WTC11 (cell line): ENCODE measurements at regions not wholly inside any gene's neighbourhood (a gene's known extent, or its start where the extent isn't known, plus 50 kb on each side); places are given as distances from the start of the nearest gene placed in this dataset.

ENCODE experiments used
- ATAC-seq: fragments of 200-7000 bp; cut with Tn5 transposase; 2 replicates; pipeline ENCODE4 v1.10.0; 2021; ENCODE audit warnings: mild to moderate bottlenecking, moderate library complexity
- CTCF ChIA-PET: fragments of 300-600 bp; sonication (Branson Sonifier 250); formaldehyde crosslinking; loops from one replicate; lab custom pipeline; 2021; ENCODE audit warnings: antibody characterized with exemption; lab: Charles Lee
- POLR2A ChIA-PET: fragments of 350-600 bp; sonication (Branson Sonifier 250); formaldehyde crosslinking; loops from one replicate; lab custom pipeline; 2021; ENCODE audit warnings: antibody characterized with exemption; lab: Charles Lee
- DNase-seq: peaks from one replicate; pipeline ENCODE4 v3.0.0; 2021; ENCODE audit warnings: low spot score
- H3K27ac Mint-ChIP-seq: 2 replicates; pipeline ENCODE4 v1.8.0; 2021; ENCODE audit warnings: mixed read lengths
- H3K27me3 Mint-ChIP-seq: 2 replicates; pipeline ENCODE4 v1.8.0; 2021; ENCODE audit warnings: low read depth, mild to moderate bottlenecking, moderate library complexity, mixed read lengths
- H3K36me3 Mint-ChIP-seq: 2 replicates; pipeline ENCODE4 v1.8.0; 2021; ENCODE audit warnings: mixed read lengths
- H3K4me1 Mint-ChIP-seq: 2 replicates; pipeline ENCODE4 v1.8.0; 2022; ENCODE audit warnings: mixed read lengths
- H3K4me3 Mint-ChIP-seq: 2 replicates; pipeline ENCODE4 v1.8.0; 2021; ENCODE audit warnings: mild to moderate bottlenecking, moderate library complexity, mixed read lengths
- H3K9me3 Mint-ChIP-seq: 2 replicates; pipeline ENCODE4 v1.8.0; 2021; ENCODE audit warnings: mixed read lengths
- AR ChIP-seq: fragments of 250-450 bp; sonication (Bioruptor Pico); IDR thresholded peaks from 2 replicates; pipeline ENCODE4 v1.9.0; 2021; ENCODE audit warnings: mild to moderate bottlenecking
- E2F1 ChIP-seq: sonication (generic); formaldehyde crosslinking; IDR thresholded peaks from 2 replicates; pipeline ENCODE4 v1.8.0; 2022; ENCODE audit warnings: mild to moderate bottlenecking, missing genetic modification reagents
- FOXP1 ChIP-seq: sonication (generic); formaldehyde crosslinking; IDR thresholded peaks from 2 replicates; pipeline ENCODE4 v1.8.0; 2022; ENCODE audit warnings: missing genetic modification reagents, mild to moderate bottlenecking, moderate library complexity, borderline replicate concordance
- FOXP4 ChIP-seq: sonication (generic); formaldehyde crosslinking; IDR thresholded peaks from 2 replicates; pipeline ENCODE4 v1.8.0; 2022; ENCODE audit warnings: mild to moderate bottlenecking, missing genetic modification reagents
- GRHL2 ChIP-seq: fragments of 250-450 bp; sonication (Bioruptor Pico); IDR thresholded peaks from 2 replicates; pipeline ENCODE4 v1.8.0; 2022; ENCODE audit warnings: mild to moderate bottlenecking, moderate library complexity; ENCODE audit not compliant: insufficient replicate concordance, severe bottlenecking
- GTF2I ChIP-seq: fragments of 250-450 bp; sonication (Bioruptor Pico); conservative IDR thresholded peaks from 2 replicates; pipeline ENCODE4 v1.4.0; 2021; ENCODE audit warnings: mild to moderate bottlenecking
- IRF1 ChIP-seq: sonication (generic); formaldehyde crosslinking; IDR thresholded peaks from 2 replicates; pipeline ENCODE4 v1.8.0; 2023; ENCODE audit warnings: missing genetic modification reagents
- IRF2 ChIP-seq: sonication (generic); formaldehyde crosslinking; IDR thresholded peaks from 2 replicates; pipeline ENCODE4 v1.8.0; 2022; ENCODE audit warnings: low read depth, missing genetic modification reagents, borderline replicate concordance
- MAX ChIP-seq: sonication (generic); formaldehyde crosslinking; IDR thresholded peaks from 2 replicates; pipeline ENCODE4 v1.8.0; 2022; ENCODE audit warnings: mild to moderate bottlenecking, missing genetic modification reagents
- MXD4 ChIP-seq: fragments of 250-450 bp; sonication (Bioruptor Pico); IDR thresholded peaks from 2 replicates; pipeline ENCODE4 v1.8.0; 2021; ENCODE audit warnings: mild to moderate bottlenecking, moderate library complexity, borderline replicate concordance
- MYBL2 ChIP-seq: sonication (generic); formaldehyde crosslinking; IDR thresholded peaks from 2 replicates; pipeline ENCODE4 v1.8.1; 2023; ENCODE audit warnings: mild to moderate bottlenecking, moderate library complexity, missing genetic modification reagents
- NFYB ChIP-seq: sonication (generic); formaldehyde crosslinking; conservative IDR thresholded peaks from 2 replicates; pipeline ENCODE4 v1.8.0; 2022; ENCODE audit warnings: low read depth, missing genetic modification reagents
- RELA ChIP-seq: sonication (generic); formaldehyde crosslinking; IDR thresholded peaks from 2 replicates; pipeline ENCODE4 v1.8.1; 2022; ENCODE audit warnings: missing genetic modification reagents, mild to moderate bottlenecking, borderline replicate concordance
- ZNF138 ChIP-seq: sonication (generic); formaldehyde crosslinking; conservative IDR thresholded peaks from 2 replicates; pipeline ENCODE4 v1.8.1; 2022; ENCODE audit warnings: mild to moderate bottlenecking, moderate library complexity, missing genetic modification reagents
- ZNF281 ChIP-seq: sonication (generic); formaldehyde crosslinking; IDR thresholded peaks from 2 replicates; pipeline ENCODE4 v1.8.0; 2023; ENCODE audit warnings: mild to moderate bottlenecking, missing genetic modification reagents
- ZNF317 ChIP-seq: sonication (generic); formaldehyde crosslinking; IDR thresholded peaks from 2 replicates; pipeline ENCODE4 v1.8.1; 2023; ENCODE audit warnings: low read depth, mild to moderate bottlenecking, moderate library complexity, missing genetic modification reagents, borderline replicate concordance
- ZNF416 ChIP-seq: fragments of 250-450 bp; sonication (Bioruptor Pico); IDR thresholded peaks from 2 replicates; pipeline ENCODE4 v1.9.0; 2021; ENCODE audit warnings: mild to moderate bottlenecking, inconsistent platforms
- ZNF512 ChIP-seq: sonication (generic); formaldehyde crosslinking; IDR thresholded peaks from 2 replicates; pipeline ENCODE4 v1.8.1; 2022; ENCODE audit warnings: missing genetic modification reagents, borderline replicate concordance
- ZNF532 ChIP-seq: fragments of 250-450 bp; sonication (Bioruptor Pico); IDR thresholded peaks from 2 replicates; pipeline ENCODE4 v1.9.0; 2021; ENCODE audit warnings: mild to moderate bottlenecking, borderline replicate concordance

GRCh38 chr5:30121043-30121442, 1072.4 kb upstream of the CDH6 start:
- H3K4me3 Mint-ChIP-seq: no peak overlapping the region; the same call in 1 of the 2 replicates
- ATAC-seq (peak; percentile 75), DNase-seq (no peak)
- no peaks in the 10 kb centered on the region for H3K27me3 Mint-ChIP-seq
- peak overlapping the region; percentile 57 for H3K27ac Mint-ChIP-seq
- H3K36me3 Mint-ChIP-seq: no peaks in the 10 kb centered on the region
- H3K9me3 Mint-ChIP-seq: no peaks in the 10 kb centered on the region
- POLR2A ChIA-PET: no interaction called here
- TF ChIP-seq FOXP4 (CRISPR knock-in tag) (no peak), ZNF416 (no peak), AR (CRISPR knock-in tag) (no peak), MXD4 (CRISPR knock-in tag) (no peak), IRF1 (CRISPR knock-in tag) (no peak), ZNF512 (no peak), ZNF532 (CRISPR knock-in tag) (no peak), MYBL2 (no peak), FOXP1 (CRISPR knock-in tag) (no peak), ZNF138 (CRISPR knock-in tag) (no peak), GRHL2 (no peak), RELA (no peak), E2F1 (CRISPR knock-in tag) (no peak), GTF2I (CRISPR knock-in tag) (no peak), MAX (CRISPR knock-in tag) (no peak), NFYB (CRISPR knock-in tag) (no peak), ZNF281 (CRISPR knock-in tag) (no peak), ZNF317 (CRISPR knock-in tag) (no peak), IRF2 (CRISPR knock-in tag) (no peak)
- CTCF ChIA-PET: no interaction called here
- peaks cover 42% of the 10 kb centered on the region for H3K4me1 Mint-ChIP-seq
